T-cell (primary cell): ENCODE measurements at regions not wholly inside any gene's neighbourhood (a gene's known extent, or its start where the extent isn't known, plus 50 kb on each side); places are given as distances from the start of the nearest gene placed in this dataset.

ENCODE experiments used
- ATAC-seq, 4 experiments: fragments of 200-7000 bp in 3 of 4; fragments of 150-1000 bp in 1 of 4; cut with Tn5 transposase; replicated peaks in 1 of 4; 1 replicate in 3 of 4; 2 replicates in 1 of 4; pipeline ENCODE4 v1.10.0; 2021; ENCODE audit warnings: moderate library complexity in 3 of 4, mild to moderate bottlenecking in 2 of 4, moderate number of reproducible peaks in 1 of 4
- CTCF ChIA-PET, 2 donors: fragments of 300-600 bp; sonication (Branson Sonifier 250); formaldehyde crosslinking; loops; one replicate each; lab custom pipeline; 2022; ENCODE audit warnings: antibody characterized with exemption in 2 of 2; lab: Charles Lee
- POLR2A ChIA-PET, 2 donors: fragments of 300-600 bp; sonication (Branson Sonifier 250); formaldehyde crosslinking; loops; one replicate each; lab custom pipeline; 2022; ENCODE audit warnings: antibody characterized with exemption in 2 of 2; lab: Charles Lee
- DNase-seq, 35 experiments: peaks; one replicate each; pipeline versions ENCODE4 v3.0.0 to v3.0.0-alpha.2; 2013 to 2023
- H3K27ac ChIP-seq: one replicate; pipeline ENCODE4 v1.5.1; 2013; ENCODE audit warnings: low read length
- H3K27me3 ChIP-seq, 2 experiments: replicated peaks in 1 of 2; 1 replicate in 1 of 2; 2 replicates in 1 of 2; pipeline versions ENCODE4 v1.6.1 to v1.7.0; 2013; ENCODE audit warnings: low read length in 1 of 2, mixed read lengths in 1 of 2; ENCODE audit not compliant: control insufficient read depth in 2 of 2, insufficient read depth in 2 of 2; ENCODE audit errors: extremely low read depth in 1 of 2
- H3K36me3 ChIP-seq, 2 donors: 1 replicate in 1 of 2; 2 replicates in 1 of 2; pipeline versions ENCODE4 v1.6.1 to v1.7.0; 2013; ENCODE audit warnings: low read length in 1 of 2; ENCODE audit not compliant: control insufficient read depth in 2 of 2, insufficient read depth in 1 of 2; ENCODE audit errors: extremely low read depth in 1 of 2
- H3K4me1 ChIP-seq, 2 experiments: 1 replicate in 1 of 2; 2 replicates in 1 of 2; pipeline versions ENCODE4 v1.6.1 to v1.7.0; 2013; ENCODE audit warnings: low read length in 2 of 2, mixed read lengths in 1 of 2; ENCODE audit not compliant: insufficient read depth in 2 of 2, control insufficient read depth in 1 of 2; ENCODE audit errors: extremely low read depth in 1 of 2
- H3K4me3 ChIP-seq, 2 donors: 1 replicate in 1 of 2; 2 replicates in 1 of 2; pipeline versions ENCODE4 v1.5.1 to v1.7.0; 2013; ENCODE audit warnings: mild to moderate bottlenecking in 2 of 2, low read length in 1 of 2, moderate library complexity in 1 of 2; ENCODE audit not compliant: control insufficient read depth in 1 of 2; ENCODE audit errors: extremely low read depth in 1 of 2
- H3K9me3 ChIP-seq: 2 replicates; pipeline ENCODE4 v1.7.0; 2013
- H3K27ac Mint-ChIP-seq, 2 donors: one replicate each; pipeline ENCODE4 v1.8.0; 2020 to 2021; ENCODE audit warnings: mild to moderate bottlenecking in 2 of 2, mixed read lengths in 2 of 2
- H3K27me3 Mint-ChIP-seq, 2 donors: one replicate each; pipeline ENCODE4 v1.8.0; 2021 to 2022; ENCODE audit warnings: mixed read lengths in 2 of 2
- H3K36me3 Mint-ChIP-seq: one replicate; pipeline ENCODE4 v1.8.0; 2021; ENCODE audit warnings: mixed read lengths
- H3K4me1 Mint-ChIP-seq, 3 donors: one replicate each; pipeline ENCODE4 v1.8.0; 2020 to 2022; ENCODE audit warnings: mixed read lengths in 3 of 3, mild to moderate bottlenecking in 1 of 3
- H3K4me3 Mint-ChIP-seq, 3 donors: one replicate each; pipeline ENCODE4 v1.8.0; 2020 to 2022; ENCODE audit warnings: mild to moderate bottlenecking in 3 of 3, mixed read lengths in 3 of 3, moderate library complexity in 3 of 3
- H3K9me3 Mint-ChIP-seq, 3 donors: one replicate each; pipeline ENCODE4 v1.8.0; 2020 to 2022; ENCODE audit warnings: mixed read lengths in 3 of 3
- WGBS: methylation state at CpG from one replicate; pipeline ENCODE4 v1.1.5; 2013; ENCODE audit warnings: missing lambda C conversion rate; ENCODE audit not compliant: insufficient coverage; 5-methylcytosine and 5-hydroxymethylcytosine counted together

DNA sequence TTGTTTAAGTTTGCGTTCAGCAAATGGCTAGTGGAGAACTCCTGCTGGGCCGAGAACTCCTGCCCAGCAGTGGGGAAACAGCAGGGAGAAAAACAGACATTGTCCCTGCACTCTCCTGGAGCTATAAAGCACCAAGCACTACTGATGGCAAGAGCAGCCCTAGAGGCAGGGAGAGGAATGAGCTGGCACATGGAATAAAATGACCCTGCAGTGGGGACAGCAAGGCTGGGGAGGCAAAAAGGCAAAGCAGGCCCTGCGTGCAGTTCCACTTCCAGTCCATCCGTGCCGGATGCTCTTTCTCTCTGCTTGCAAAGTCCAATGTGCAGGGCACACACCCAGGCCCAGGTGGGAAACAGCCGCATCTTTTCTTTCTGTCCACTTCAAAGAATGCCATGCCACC is 415.5 kb downstream of the LRATD1 start:
- WGBS = 100% methylated on average over 5 of the region's 6 CpGs
- Histone ChIP-seq H3K9me3 (no peaks in the 10 kb centered on the region), H3K4me1 (no peaks in the 10 kb centered on the region), H3K4me3 (no peak overlapping the region), H3K27ac (no peak overlapping the region), H3K27me3 (peaks cover 0 to 7% of the 10 kb centered on the region in 2 experiments), H3K36me3 (no peaks in the 10 kb centered on the region)
- CTCF ChIA-PET = no interaction called here
- peaks cover 4% of the 10 kb centered on the region in 2 donors for H3K27me3 Mint-ChIP-seq
- no peaks in the 10 kb centered on the region for H3K36me3 Mint-ChIP-seq
- POLR2A ChIA-PET = no interaction called here
- no peak overlapping the region for H3K27ac Mint-ChIP-seq
- no peak overlapping the region for H3K4me3 Mint-ChIP-seq
- H3K4me1 Mint-ChIP-seq = no peaks in the 10 kb centered on the region
- DNase-seq = no peak
- no peaks in the 10 kb centered on the region for H3K9me3 Mint-ChIP-seq
- ATAC-seq = no peak

DNA sequence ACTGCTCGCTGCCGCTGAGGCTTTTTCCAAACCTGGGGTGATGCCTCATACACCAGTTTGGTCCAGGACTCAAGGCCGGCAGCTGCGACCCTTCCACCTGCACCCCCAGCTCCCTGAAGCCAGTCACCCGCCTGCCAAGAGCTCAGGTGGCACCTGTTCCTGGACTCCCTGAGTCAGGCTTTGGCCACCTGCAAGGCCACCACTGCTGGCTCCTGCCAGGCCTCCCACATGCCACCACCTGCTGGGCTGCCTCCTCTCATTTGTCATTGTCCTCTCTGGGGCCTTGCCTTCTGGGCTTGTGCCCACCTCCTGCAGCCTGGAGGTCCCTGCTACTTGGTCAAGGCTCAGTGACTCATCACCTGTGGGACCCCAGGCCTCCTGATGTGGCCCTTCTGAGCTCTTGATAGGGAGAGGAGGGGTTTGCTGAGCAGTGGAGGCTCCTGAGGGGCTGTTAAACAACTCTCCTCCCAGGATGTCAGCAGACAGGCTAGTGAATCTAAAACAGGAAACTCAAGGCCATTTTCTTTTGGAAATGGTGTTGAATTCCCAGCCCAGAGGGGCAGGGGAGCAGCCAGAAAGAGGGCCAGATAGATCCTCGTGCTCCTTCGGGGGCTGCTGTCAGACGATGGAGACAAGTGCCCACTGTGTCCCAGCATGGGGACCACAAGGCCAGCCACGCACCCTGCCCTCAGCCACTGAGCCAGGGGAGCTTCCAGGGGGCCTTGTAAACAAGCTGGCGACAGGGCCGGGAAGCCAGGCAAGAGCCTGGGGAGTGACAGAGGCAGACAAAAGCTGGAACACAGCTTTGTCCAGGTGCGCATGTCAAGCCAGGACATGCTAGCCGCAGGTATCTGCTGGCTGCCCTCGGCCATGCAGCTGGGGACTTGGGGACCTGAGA is 416.8 kb downstream of the LRATD1 start:
- H3K27ac Mint-ChIP-seq = no peak overlapping the region
- CTCF ChIA-PET = interaction anchor here in 1 of 2 donors (0.5 kb wide), 1 partner anchor 11 kb away, joined by 5 read pairs; no protein-coding TSS in a partner anchor
- no peak overlapping the region for H3K4me3 Mint-ChIP-seq

GRCh38 chr2:15050483-15050882 is 418.0 kb downstream of the LRATD1 start:
- no peaks in the 10 kb centered on the region for H3K4me1 ChIP-seq
- peaks cover 3 to 7% of the 10 kb centered on the region in 2 donors for H3K27me3 Mint-ChIP-seq
- DNase-seq (no peak), ATAC-seq (no peak)
- H3K27me3 ChIP-seq = peaks cover 0 to 9% of the 10 kb centered on the region in 2 experiments
- POLR2A ChIA-PET = no interaction called here
- H3K27ac ChIP-seq = no peak overlapping the region
- no peak overlapping the region for H3K4me3 ChIP-seq
- H3K36me3 ChIP-seq = no peaks in the 10 kb centered on the region
- no peaks in the 10 kb centered on the region for H3K9me3 ChIP-seq
- H3K4me3 Mint-ChIP-seq = no peak overlapping the region
- no peaks in the 10 kb centered on the region for H3K9me3 Mint-ChIP-seq
- 75% methylated on average over 3 of the region's 4 CpGs for WGBS
- no peak overlapping the region for H3K27ac Mint-ChIP-seq
- H3K36me3 Mint-ChIP-seq = no peaks in the 10 kb centered on the region
- no peaks in the 10 kb centered on the region for H3K4me1 Mint-ChIP-seq
- CTCF ChIA-PET = no interaction called here

More for the DNA sequence above, 416.8 kb downstream of the LRATD1 start:
- no peaks in the 10 kb centered on the region for H3K4me1 Mint-ChIP-seq
- no peaks in the 10 kb centered on the region for H3K36me3 Mint-ChIP-seq
- 89% methylated on average over 13 of the region's 14 CpGs for WGBS
- ATAC-seq = peak in 1 of 4 experiments; percentile 17
- Histone ChIP-seq H3K4me1 (no peaks in the 10 kb centered on the region), H3K4me3 (no peak overlapping the region), H3K36me3 (no peaks in the 10 kb centered on the region), H3K27me3 (peaks cover 0 to 7% of the 10 kb centered on the region in 2 experiments), H3K27ac (no peak overlapping the region), H3K9me3 (no peaks in the 10 kb centered on the region)
- no peak for DNase-seq
- no peaks in the 10 kb centered on the region for H3K27me3 Mint-ChIP-seq
- no peaks in the 10 kb centered on the region for H3K9me3 Mint-ChIP-seq
- POLR2A ChIA-PET = no interaction called here

DNA sequence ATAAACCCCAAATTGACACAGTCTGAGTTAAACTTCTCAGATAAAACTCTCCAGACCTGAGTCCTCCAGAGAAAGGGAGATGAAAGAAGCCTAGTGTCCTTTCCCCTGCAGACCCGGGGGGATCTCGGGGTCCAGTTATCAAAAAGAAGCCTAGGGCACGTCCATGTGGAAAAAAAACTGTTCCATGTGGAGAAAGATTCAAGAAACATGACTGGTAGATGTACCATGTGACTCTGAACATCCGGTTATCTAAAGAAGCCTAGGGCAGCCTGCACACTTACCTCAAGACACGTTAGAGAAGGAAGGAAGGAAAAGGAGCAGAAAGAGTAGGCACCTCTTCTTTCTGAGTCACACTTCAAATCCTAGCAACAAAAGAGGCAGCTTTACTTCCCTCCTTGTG is 421.0 kb downstream of the LRATD1 start:
- Mint-ChIP-seq H3K27me3 (peaks cover 7% of the 10 kb centered on the region in 2 donors), H3K36me3 (no peaks in the 10 kb centered on the region), H3K27ac (no peak overlapping the region), H3K9me3 (no peaks in the 10 kb centered on the region), H3K4me3 (no peak overlapping the region), H3K4me1 (no peaks in the 10 kb centered on the region)
- POLR2A ChIA-PET = no interaction called here
- Histone ChIP-seq H3K27ac (no peak overlapping the region), H3K36me3 (no peaks in the 10 kb centered on the region), H3K9me3 (no peaks in the 10 kb centered on the region), H3K27me3 (peaks cover 0 to 12% of the 10 kb centered on the region in 2 experiments), H3K4me1 (no peaks in the 10 kb centered on the region), H3K4me3 (no peak overlapping the region)
- CTCF ChIA-PET = no interaction called here
- DNase-seq (no peak), ATAC-seq (no peak)
- WGBS = no CpG with 5 or more reads among the region's 5 CpGs

GRCh38 chr2:15058015-15058720 is 425.7 kb downstream of the LRATD1 start:
- H3K4me3 Mint-ChIP-seq = no peak overlapping the region

DNA sequence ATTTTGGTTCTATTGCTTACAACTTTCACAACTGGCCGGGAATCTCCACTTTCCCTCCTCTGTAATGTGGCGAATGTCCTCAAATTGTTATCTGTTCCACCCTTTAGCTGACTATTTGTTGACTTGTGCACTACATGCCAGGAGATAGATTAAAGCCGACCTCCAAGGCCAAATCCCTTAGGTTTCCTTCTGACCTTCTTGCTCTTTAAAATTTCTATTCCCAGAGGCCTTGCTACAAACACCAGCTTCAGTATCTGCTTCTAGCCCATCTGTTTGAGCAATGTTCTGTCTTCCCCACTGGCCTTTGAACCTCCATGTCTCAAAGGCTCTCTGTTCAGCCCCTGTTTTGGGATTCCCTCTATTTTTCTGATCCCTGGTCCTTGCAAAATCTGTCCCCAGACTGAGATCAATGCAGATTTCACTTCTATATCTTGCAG is 426.2 kb downstream of the LRATD1 start:
- CTCF ChIA-PET = interaction anchor here in 1 of 2 donors (0.6 kb wide), 1 partner anchor 550 kb away, joined by 4 read pairs; no protein-coding TSS in a partner anchor
- 87% methylated on average over 3 of the region's 3 CpGs for WGBS
- H3K36me3 ChIP-seq = no peaks in the 10 kb centered on the region
- POLR2A ChIA-PET = no interaction called here
- DNase-seq (no peak), ATAC-seq (no peak)
- Mint-ChIP-seq H3K36me3 (no peaks in the 10 kb centered on the region), H3K27ac (no peak overlapping the region), H3K4me1 (no peaks in the 10 kb centered on the region), H3K4me3 (no peak overlapping the region), H3K9me3 (no peaks in the 10 kb centered on the region), H3K27me3 (peaks cover 15 to 22% of the 10 kb centered on the region in 2 donors)
- H3K27ac ChIP-seq = no peak overlapping the region
- H3K27me3 ChIP-seq = peaks cover 0 to 9% of the 10 kb centered on the region in 2 experiments
- H3K4me1 ChIP-seq = no peaks in the 10 kb centered on the region
- no peak overlapping the region for H3K4me3 ChIP-seq
- H3K9me3 ChIP-seq = no peaks in the 10 kb centered on the region

More at GRCh38 chr2:15058015-15058720, 425.7 kb downstream of the LRATD1 start:
- no peaks in the 10 kb centered on the region for H3K4me1 ChIP-seq
- WGBS = 80% methylated on average over 2 of the region's 6 CpGs
- ATAC-seq = no peak
- H3K4me3 ChIP-seq = no peak overlapping the region
- H3K36me3 ChIP-seq = no peaks in the 10 kb centered on the region
- no peaks in the 10 kb centered on the region for H3K9me3 ChIP-seq
- ChIA-PET POLR2A (no interaction called here), CTCF (interaction anchor here in 1 of 2 donors (0.6 kb wide), 2 partner anchors 31 to 550 kb away, joined by 4 read pairs; no protein-coding TSS in a partner anchor)
- Mint-ChIP-seq H3K9me3 (no peaks in the 10 kb centered on the region), H3K4me1 (no peaks in the 10 kb centered on the region), H3K27me3 (peaks cover 15 to 22% of the 10 kb centered on the region in 2 donors), H3K36me3 (no peaks in the 10 kb centered on the region), H3K27ac (no peak overlapping the region)
- H3K27ac ChIP-seq = no peak overlapping the region
- peaks cover 0 to 9% of the 10 kb centered on the region in 2 experiments for H3K27me3 ChIP-seq
- peak in 1 of 35 experiments; percentile 9 for DNase-seq
